PC-3 (cell line): ENCODE measurements at regions not wholly inside any gene's neighbourhood (a gene's known extent, or its start where the extent isn't known, plus 50 kb on each side); places are given as distances from the start of the nearest gene placed in this dataset.

ENCODE experiments used
- ATAC-seq: fragments of 200-7000 bp; cut with Tn5 transposase; 2 replicates; pipeline ENCODE4 v1.9.1; 2020; ENCODE audit warnings: mild to moderate bottlenecking, moderate library complexity
- BruUV-seq: library from RNA; stranded (reverse); fragments of 400-500 nt; replicated peaks from 2 replicates; lab custom pipeline; 2021; lab: Mats Ljungman, UMichigan
- CTCF ChIA-PET: fragments of 300-600 bp; sonication (Branson Sonifier 250); formaldehyde crosslinking; loops from one replicate; lab custom pipeline; 2022; ENCODE audit warnings: antibody characterized with exemption; lab: Charles Lee
- POLR2A ChIA-PET: fragments of 300-600 bp; sonication (Branson Sonifier 250); formaldehyde crosslinking; loops from one replicate; lab custom pipeline; 2022; ENCODE audit warnings: antibody characterized with exemption; ENCODE audit not compliant: unreplicated experiment; lab: Charles Lee
- DNase-seq: peaks from one replicate; pipeline ENCODE4 v3.0.0-alpha.2; 2015
- H2AFZ ChIP-seq: fragments of 300-600 bp; sonication (generic); 2 replicates; pipeline ENCODE4 v1.6.0; 2016; ENCODE audit warnings: antibody characterized with exemption, low read length
- H3F3A ChIP-seq: fragments of 300-600 bp; sonication (generic); one replicate; pipeline ENCODE4 v1.6.0; 2017; ENCODE audit warnings: antibody characterized with exemption, low read length, control low read depth, mild to moderate bottlenecking; ENCODE audit not compliant: unreplicated experiment
- H3K27ac ChIP-seq: fragments of 300-600 bp; sonication (generic); 2 replicates; pipeline ENCODE4 v1.5.1; 2016; ENCODE audit warnings: mild to moderate bottlenecking, low read length
- H3K27me3 ChIP-seq: fragments of 300-600 bp; sonication (generic); 2 replicates; pipeline ENCODE4 v1.6.1; 2016; ENCODE audit warnings: low read length, mixed read lengths
- H3K36me3 ChIP-seq: fragments of 300-600 bp; sonication (generic); 2 replicates; pipeline ENCODE4 v1.6.1; 2016; ENCODE audit warnings: low read depth, mixed run types, low read length, mixed read lengths
- H3K4me1 ChIP-seq: fragments of 300-600 bp; sonication (generic); 2 replicates; pipeline ENCODE4 v1.5.1; 2016; ENCODE audit warnings: low read length; ENCODE audit not compliant: insufficient read depth
- H3K4me2 ChIP-seq: fragments of 300-600 bp; sonication (generic); 2 replicates; pipeline ENCODE4 v1.6.0; 2016; ENCODE audit warnings: low read length
- H3K4me3 ChIP-seq: fragments of 300-600 bp; sonication (generic); 2 replicates; pipeline ENCODE4 v1.5.1; 2016; ENCODE audit warnings: mild to moderate bottlenecking, low read length, mixed read lengths
- H3K79me2 ChIP-seq: fragments of 300-600 bp; sonication (generic); 2 replicates; pipeline ENCODE4 v1.6.1; 2017; ENCODE audit warnings: low read length, mixed read lengths
- H3K9ac ChIP-seq: fragments of 300-600 bp; sonication (generic); 2 replicates; pipeline ENCODE4 v1.6.0; 2016; ENCODE audit warnings: mild to moderate bottlenecking, low read length
- H3K9me2 ChIP-seq: fragments of 300-600 bp; sonication (generic); replicated peaks from 2 replicates; pipeline ENCODE4 v1.6.1; 2016; ENCODE audit warnings: mixed run types, low read length, mixed read lengths
- H3K9me3 ChIP-seq: fragments of 300-600 bp; sonication (generic); 2 replicates; pipeline ENCODE4 v1.6.1; 2016; ENCODE audit warnings: low read length, mixed read lengths
- H4K20me1 ChIP-seq: fragments of 300-600 bp; sonication (generic); 2 replicates; pipeline ENCODE4 v1.6.1; 2016; ENCODE audit warnings: low read length, mixed read lengths
- CTCF ChIP-seq: fragments of 300-600 bp; sonication (generic); conservative IDR thresholded peaks from 2 replicates; pipeline ENCODE4 v1.5.1; 2017; ENCODE audit warnings: antibody characterized with exemption, low read depth, mild to moderate bottlenecking, low read length
- EZH2 ChIP-seq: fragments of 300-600 bp; sonication (generic); IDR thresholded peaks from one replicate; pipeline ENCODE4 v1.6.1; 2017; ENCODE audit warnings: antibody characterized with exemption, mild to moderate bottlenecking, low read length; ENCODE audit not compliant: unreplicated experiment
- EZH2phosphoT487 ChIP-seq: fragments of 300-600 bp; sonication (generic); IDR thresholded peaks from 2 replicates; pipeline ENCODE4 v1.6.1; 2018; ENCODE audit warnings: mild to moderate bottlenecking, antibody characterized with exemption, low read length, borderline replicate concordance
- intact Hi-C: fragments of 100-400 bp; cut with micrococcal nuclease; formaldehyde crosslinking; loops from 2 replicates; pipeline ENCODE4 v1.9.0; 2023

- no peak for TF ChIP-seq EZH2phosphoT487
- no peak for TF ChIP-seq EZH2
- TF ChIP-seq CTCF, result no peak
- DNase-seq, result no peak
- Histone ChIP-seq H3K4me1 (no peaks in the 10 kb centered on the region), H3K79me2 (no peaks in the 10 kb centered on the region), H3K9ac (no peak overlapping the region), H4K20me1 (no peaks in the 10 kb centered on the region), H3K27ac (no peak overlapping the region), H2AFZ (no peak overlapping the region), H3K9me3 (no peaks in the 10 kb centered on the region), H3F3A (no peaks in the 10 kb centered on the region), H3K27me3 (no peaks in the 10 kb centered on the region), H3K4me2 (no peak overlapping the region), H3K9me2 (no peaks in the 10 kb centered on the region), H3K4me3 (no peak overlapping the region), H3K36me3 (no peaks in the 10 kb centered on the region)
- BruUV-seq, result no TSS peak
- POLR2A ChIA-PET, result no interaction called here
- no peak for ATAC-seq
- intact Hi-C loops, result no loop called here
- CTCF ChIA-PET, result no interaction called here
These were observed 105.3 kb downstream of the LSM3 start for GRCh38 chr3:14283813-14284438.

- Histone ChIP-seq H3K4me1 (no peaks in the 10 kb centered on the region), H3K9ac (no peak overlapping the region), H2AFZ (no peak overlapping the region), H4K20me1 (no peaks in the 10 kb centered on the region), H3K9me3 (no peaks in the 10 kb centered on the region), H3F3A (no peaks in the 10 kb centered on the region), H3K79me2 (no peaks in the 10 kb centered on the region), H3K9me2 (no peaks in the 10 kb centered on the region), H3K4me2 (no peak overlapping the region), H3K27ac (no peak overlapping the region), H3K27me3 (no peaks in the 10 kb centered on the region), H3K4me3 (no peak overlapping the region), H3K36me3 (no peaks in the 10 kb centered on the region)
- ATAC-seq (no peak), DNase-seq (no peak)
- CTCF ChIA-PET, result no interaction called here
- no peak for TF ChIP-seq CTCF
- intact Hi-C loops, result no loop called here
- no TSS peak for BruUV-seq
- POLR2A ChIA-PET, result no interaction called here
These were observed 106.3 kb downstream of the LSM3 start for GRCh38 chr3:14284694-14285547.

GRCh38 chr3:14285548-14285925 lies 106.9 kb downstream of the LSM3 start:
- ChIA-PET CTCF (no interaction called here), POLR2A (no interaction called here)
- Histone ChIP-seq H3K9me2 (no peaks in the 10 kb centered on the region), H3F3A (no peaks in the 10 kb centered on the region), H3K9me3 (no peaks in the 10 kb centered on the region), H3K27me3 (peaks cover under 1% of the 10 kb centered on the region; the same call in 1 of the 2 replicates), H3K4me3 (no peak overlapping the region), H3K36me3 (no peaks in the 10 kb centered on the region), H3K79me2 (no peaks in the 10 kb centered on the region), H3K4me1 (no peaks in the 10 kb centered on the region), H3K9ac (no peak overlapping the region), H3K27ac (no peak overlapping the region), H3K4me2 (no peak overlapping the region), H4K20me1 (no peaks in the 10 kb centered on the region), H2AFZ (no peak overlapping the region)
- DNase-seq (no peak), ATAC-seq (no peak)
- TF ChIP-seq EZH2phosphoT487 (no peak), EZH2 (no peak), CTCF (no peak)
- intact Hi-C loops, result no loop called here
- BruUV-seq, result no TSS peak
